H1 (cell line): ENCODE measurements at regions not wholly inside any gene's neighbourhood (a gene's known extent, or its start where the extent isn't known, plus 50 kb on each side); places are given as distances from the start of the nearest gene placed in this dataset.

Source experiments
- E2F6 ChIP-seq: IDR thresholded peaks from 2 replicates; pipeline ENCODE4 v1.6.1; 2012; ENCODE audit warnings: inconsistent platforms
- FOSL1 ChIP-seq: IDR thresholded peaks from 2 replicates; pipeline ENCODE4 v1.6.1; 2011; ENCODE audit warnings: mild to moderate bottlenecking, low read depth, low read length, moderate library complexity; ENCODE audit not compliant: insufficient read depth
- KDM4A ChIP-seq: IDR thresholded peaks from one replicate; pipeline ENCODE4 v1.7.1; 2012; ENCODE audit warnings: low read depth, mild to moderate bottlenecking, moderate library complexity, low read length, inconsistent platforms; ENCODE audit not compliant: severe bottlenecking
- SP4 ChIP-seq: IDR thresholded peaks from 2 replicates; pipeline ENCODE4 v1.6.1; 2012; ENCODE audit warnings: low read length, inconsistent platforms

- TF ChIP-seq SP4 (no peak), KDM4A (no peak), E2F6 (no peak), FOSL1 (no peak)
- TF ChIP-seq, all 59 proteins: peak for 0
Measured at GRCh38 chr1:219794085-219794743, 134.1 kb downstream of the SLC30A10 start (continued).
